H1 (cell line): ENCODE measurements at regions not wholly inside any gene's neighbourhood (a gene's known extent, or its start where the extent isn't known, plus 50 kb on each side); places are given as distances from the start of the nearest gene placed in this dataset.

ENCODE experiments used
- BRCA1 ChIP-seq: IDR thresholded peaks from 2 replicates; pipeline ENCODE4 v1.6.1; 2012; ENCODE audit warnings: low read depth, low read length, improper control_type of control experiment
- CHD7 ChIP-seq: fragments of 300-600 bp; sonication (generic); IDR thresholded peaks from 2 replicates; pipeline ENCODE4 v1.7.1; 2012; ENCODE audit warnings: low read length, moderate library complexity, mild to moderate bottlenecking, inconsistent platforms; ENCODE audit not compliant: insufficient replicate concordance
- HDAC2 ChIP-seq, 2 experiments: fragments of 300-600 bp in 1 of 2; sonication (generic) in 1 of 2; IDR thresholded peaks; 2 replicates each; pipeline ENCODE4 v1.6.1; 2011 to 2012; ENCODE audit warnings: low read depth in 2 of 2, low read length in 2 of 2, mild to moderate bottlenecking in 2 of 2, moderate library complexity in 2 of 2, borderline replicate concordance in 1 of 2, inconsistent platforms in 1 of 2
- RAD21 ChIP-seq, 2 experiments: IDR thresholded peaks in 1 of 2; conservative IDR thresholded peaks in 1 of 2; 2 replicates each; pipeline ENCODE4 v1.6.1; 2011; ENCODE audit warnings: low read depth in 2 of 2, low read length in 2 of 2, improper control_type of control experiment in 1 of 2, inconsistent platforms in 1 of 2, mild to moderate bottlenecking in 1 of 2, moderate library complexity in 1 of 2
- RNF2 ChIP-seq: fragments of 200-900, 300-1000 bp; sonication (generic); IDR thresholded peaks from 2 replicates; pipeline ENCODE4 v1.7.1; 2016; ENCODE audit warnings: borderline replicate concordance, low read depth, mild to moderate bottlenecking, antibody characterized with exemption, low read length; ENCODE audit not compliant: poor library complexity, severe bottlenecking; ENCODE audit errors: missing control alignments
- SIN3A ChIP-seq, 2 experiments: IDR thresholded peaks in 1 of 2; conservative IDR thresholded peaks in 1 of 2; 2 replicates each; pipeline ENCODE4 v1.6.1; 2011 to 2012; ENCODE audit warnings: low read length in 2 of 2, improper control_type of control experiment in 1 of 2, low read depth in 1 of 2, mild to moderate bottlenecking in 1 of 2
- SIRT6 ChIP-seq: IDR thresholded peaks from one replicate; pipeline ENCODE4 v1.7.1; 2012; ENCODE audit warnings: low read length, inconsistent platforms
- SUZ12 ChIP-seq: fragments of 200-600 bp; sonication (generic); IDR thresholded peaks from 2 replicates; pipeline ENCODE4 v1.6.1; 2012; ENCODE audit warnings: mild to moderate bottlenecking, inconsistent platforms, low read length, moderate library complexity, mixed read lengths

GRCh38 chr6:102127253-102127652 lies 733.7 kb downstream of the GRIK2 start (continued):
- no peak for TF ChIP-seq RAD21 (IDR thresholded peaks at IDR 0.05 in 1 of 2, conservative IDR thresholded peaks at IDR 0.05 in 1 of 2; ENCODE audit: low read depth in 2 of 2, low read length in 2 of 2)
- no peak for TF ChIP-seq SIN3A (conservative IDR thresholded peaks at IDR 0.05 in 1 of 2, IDR thresholded peaks at IDR 0.05 in 1 of 2; ENCODE audit: low read depth in 1 of 2, low read length in 2 of 2)
- TF ChIP-seq BRCA1, result no peak
- TF ChIP-seq RNF2, result no peak
- TF ChIP-seq HDAC2 (IDR thresholded peaks at IDR 0.05; ENCODE audit: borderline replicate concordance in 1 of 2, low read depth in 2 of 2, low read length in 2 of 2), result no peak
- TF ChIP-seq SIRT6, result no peak
- TF ChIP-seq SUZ12, result no peak
- TF ChIP-seq CHD7, result no peak
- TF ChIP-seq, all 59 proteins: peak for 0
